Activated T-cell treated with anti-CD3 and anti-CD28 coated beads, Interleukin-2, amount 50 U/mL, for 72 hours (primary cell): ENCODE measurements at regions not wholly inside any gene's neighbourhood (a gene's known extent, or its start where the extent isn't known, plus 50 kb on each side); places are given as distances from the start of the nearest gene placed in this dataset.

Experiments used
- ATAC-seq, 2 donors: fragments of 150-1000 bp; cut with Tn5 transposase; replicated peaks in 1 of 2; 2 replicates each; pipeline ENCODE4 v1.10.0; 2021; ENCODE audit warnings: moderate library complexity in 2 of 2, mild to moderate bottlenecking in 1 of 2
- DNase-seq, 2 donors: peaks; one replicate each; pipeline ENCODE4 v3.0.0; 2021 to 2022; ENCODE audit warnings: mixed read lengths in 1 of 2
- H3K27ac Mint-ChIP-seq: one replicate; pipeline ENCODE4 v1.8.0; 2022; ENCODE audit warnings: mild to moderate bottlenecking, moderate library complexity, mixed read lengths
- H3K27me3 Mint-ChIP-seq: one replicate; pipeline ENCODE4 v1.8.0; 2022; ENCODE audit warnings: low read depth, mixed read lengths
- H3K36me3 Mint-ChIP-seq, 2 donors: one replicate each; pipeline ENCODE4 v1.8.0; 2022; ENCODE audit warnings: mixed read lengths in 2 of 2, mild to moderate bottlenecking in 1 of 2; ENCODE audit not compliant: insufficient read depth in 2 of 2
- H3K4me1 Mint-ChIP-seq: one replicate; pipeline ENCODE4 v1.8.0; 2022; ENCODE audit warnings: low read depth, mixed read lengths
- H3K4me3 Mint-ChIP-seq, 2 donors: one replicate each; pipeline ENCODE4 v1.8.0; 2022; ENCODE audit warnings: mild to moderate bottlenecking in 2 of 2, mixed read lengths in 2 of 2, moderate library complexity in 2 of 2
- H3K9me3 Mint-ChIP-seq, 2 donors: one replicate each; pipeline ENCODE4 v1.8.0; 2022; ENCODE audit warnings: mixed read lengths in 2 of 2

DNA sequence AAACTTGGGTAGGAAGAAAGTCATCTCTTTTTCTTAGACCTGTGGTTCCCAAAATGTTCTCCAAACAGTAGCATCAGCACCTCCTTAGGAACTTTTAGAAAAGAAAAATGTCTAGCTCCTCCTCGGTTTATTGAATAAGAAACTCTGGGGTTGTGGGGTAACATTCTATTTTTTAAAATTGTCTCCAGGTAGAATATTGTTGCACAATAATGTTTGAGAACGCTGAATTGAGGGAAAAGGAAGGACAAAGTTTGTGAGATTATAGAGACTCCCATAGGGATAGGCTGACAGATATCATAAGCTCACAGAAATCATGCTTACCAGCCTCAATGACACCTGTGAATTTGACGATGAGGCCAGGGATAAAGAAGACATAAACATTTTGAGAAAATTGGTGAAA lies 1199.0 kb upstream of the CDH6 start:
- ATAC-seq: no peak
- Mint-ChIP-seq H3K9me3 (peaks cover 6 to 8% of the 10 kb centered on the region in 2 donors), H3K27ac (no peak overlapping the region)

DNA sequence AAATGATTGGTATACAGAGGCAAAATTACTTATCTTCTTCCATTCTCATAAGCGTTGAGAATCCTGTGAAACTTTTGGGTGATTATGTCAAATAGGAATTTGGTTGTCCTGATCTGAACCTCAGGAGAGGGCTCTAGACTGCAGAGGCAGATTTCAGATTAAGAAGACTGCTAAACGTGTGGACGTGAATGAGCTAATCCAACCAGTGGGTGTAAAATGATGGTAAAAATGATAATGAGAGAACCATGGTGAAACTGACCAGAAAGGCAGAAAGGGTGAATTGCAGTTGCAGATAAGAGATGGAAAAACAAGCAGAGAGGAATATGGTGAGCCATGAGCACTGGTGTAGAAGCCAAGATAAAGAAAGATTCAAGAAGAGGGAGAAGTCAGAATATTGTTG lies 1200.2 kb upstream of the CDH6 start:
- H3K9me3 Mint-ChIP-seq: peaks cover 7 to 8% of the 10 kb centered on the region in 2 donors
- H3K36me3 Mint-ChIP-seq: peaks cover 0 to 1% of the 10 kb centered on the region in 2 donors
- DNase-seq (no peak), ATAC-seq (no peak)
- no peak overlapping the region for H3K27ac Mint-ChIP-seq
- H3K27me3 Mint-ChIP-seq: no peaks in the 10 kb centered on the region
- no peaks in the 10 kb centered on the region for H3K4me1 Mint-ChIP-seq
- H3K4me3 Mint-ChIP-seq: no peak overlapping the region

More for the DNA sequence above, 1199.0 kb upstream of the CDH6 start:
- H3K4me3 Mint-ChIP-seq: no peak overlapping the region
- H3K4me1 Mint-ChIP-seq: no peaks in the 10 kb centered on the region
- H3K27me3 Mint-ChIP-seq: no peaks in the 10 kb centered on the region
- DNase-seq: no peak
- H3K36me3 Mint-ChIP-seq: peaks cover 0 to 1% of the 10 kb centered on the region in 2 donors

DNA sequence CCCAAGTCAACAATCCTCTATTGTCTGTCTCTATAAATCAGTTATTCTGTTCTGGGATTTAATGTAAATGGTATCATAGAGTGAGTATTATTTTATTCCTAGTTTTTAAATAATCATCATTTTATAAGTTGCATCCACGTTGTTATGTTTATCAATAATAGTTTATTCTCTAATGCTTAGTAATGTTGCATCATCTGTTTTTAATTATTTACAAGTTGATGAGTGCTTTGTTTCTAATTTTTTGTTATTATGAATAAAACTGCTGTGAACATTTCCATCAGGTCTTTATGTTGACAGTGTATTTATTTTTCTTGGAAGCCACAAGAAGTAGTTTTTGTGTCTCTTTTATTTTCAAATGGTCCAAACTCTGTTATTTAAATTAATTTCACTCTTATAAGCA lies 1201.2 kb upstream of the CDH6 start:
- H3K4me1 Mint-ChIP-seq: no peaks in the 10 kb centered on the region
- H3K9me3 Mint-ChIP-seq: peaks cover 7 to 8% of the 10 kb centered on the region in 2 donors
- no peaks in the 10 kb centered on the region for H3K36me3 Mint-ChIP-seq
- no peaks in the 10 kb centered on the region for H3K27me3 Mint-ChIP-seq
- DNase-seq: no peak
- no peak for ATAC-seq
- no peak overlapping the region for H3K27ac Mint-ChIP-seq
- H3K4me3 Mint-ChIP-seq: no peak overlapping the region

DNA sequence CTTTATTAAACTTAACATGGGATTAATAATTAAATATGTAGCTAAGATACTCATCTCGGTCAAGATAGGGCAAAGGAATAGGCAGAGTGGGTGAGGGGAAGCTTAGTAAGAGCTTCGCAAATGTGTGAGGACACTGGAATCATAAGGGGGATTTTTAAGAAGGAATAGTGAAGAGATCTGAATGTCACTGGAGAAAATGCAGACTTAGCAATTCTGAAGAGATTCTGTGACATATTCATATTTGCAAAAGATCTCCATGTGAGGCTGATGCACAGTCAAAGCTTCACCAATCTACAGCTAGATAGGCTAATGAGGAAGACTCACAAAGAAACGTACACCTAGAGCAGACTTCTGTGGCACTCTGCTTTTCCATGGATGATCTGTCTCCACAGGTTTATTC lies 1202.8 kb upstream of the CDH6 start:
- Mint-ChIP-seq H3K4me1 (no peaks in the 10 kb centered on the region), H3K4me3 (no peak overlapping the region)
- no peak for DNase-seq

DNA sequence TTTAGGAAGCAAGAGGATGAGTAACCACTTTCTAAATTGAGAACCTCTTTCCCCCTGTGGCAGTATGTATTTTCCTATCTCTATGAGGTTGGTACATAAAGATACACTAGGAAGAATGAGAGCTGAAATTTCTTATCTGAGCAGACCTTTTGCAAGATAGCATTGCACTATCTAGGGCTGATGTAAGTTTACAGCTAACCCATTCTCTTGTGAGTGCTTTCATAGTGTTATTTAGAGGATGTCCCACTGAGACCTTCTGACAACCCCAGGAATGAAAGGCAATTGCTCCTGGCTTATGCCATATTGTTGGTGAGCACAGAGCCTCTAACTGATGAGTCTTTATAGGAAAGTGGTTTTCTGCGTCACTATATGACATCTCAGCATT lies 1209.3 kb upstream of the CDH6 start:
- H3K36me3 Mint-ChIP-seq: peaks cover 0 to 1% of the 10 kb centered on the region in 2 donors
- no peak for ATAC-seq
- no peak overlapping the region for H3K27ac Mint-ChIP-seq
- DNase-seq: no peak
- peaks cover 11 to 12% of the 10 kb centered on the region in 2 donors for H3K9me3 Mint-ChIP-seq
- H3K4me3 Mint-ChIP-seq: no peak overlapping the region
- H3K27me3 Mint-ChIP-seq: no peaks in the 10 kb centered on the region
- no peaks in the 10 kb centered on the region for H3K4me1 Mint-ChIP-seq

More for the DNA sequence above, 1202.8 kb upstream of the CDH6 start:
- H3K9me3 Mint-ChIP-seq: peaks cover 8% of the 10 kb centered on the region in 2 donors
- no peaks in the 10 kb centered on the region for H3K36me3 Mint-ChIP-seq
- H3K27ac Mint-ChIP-seq: no peak overlapping the region
- H3K27me3 Mint-ChIP-seq: no peaks in the 10 kb centered on the region
- ATAC-seq: no peak

DNA sequence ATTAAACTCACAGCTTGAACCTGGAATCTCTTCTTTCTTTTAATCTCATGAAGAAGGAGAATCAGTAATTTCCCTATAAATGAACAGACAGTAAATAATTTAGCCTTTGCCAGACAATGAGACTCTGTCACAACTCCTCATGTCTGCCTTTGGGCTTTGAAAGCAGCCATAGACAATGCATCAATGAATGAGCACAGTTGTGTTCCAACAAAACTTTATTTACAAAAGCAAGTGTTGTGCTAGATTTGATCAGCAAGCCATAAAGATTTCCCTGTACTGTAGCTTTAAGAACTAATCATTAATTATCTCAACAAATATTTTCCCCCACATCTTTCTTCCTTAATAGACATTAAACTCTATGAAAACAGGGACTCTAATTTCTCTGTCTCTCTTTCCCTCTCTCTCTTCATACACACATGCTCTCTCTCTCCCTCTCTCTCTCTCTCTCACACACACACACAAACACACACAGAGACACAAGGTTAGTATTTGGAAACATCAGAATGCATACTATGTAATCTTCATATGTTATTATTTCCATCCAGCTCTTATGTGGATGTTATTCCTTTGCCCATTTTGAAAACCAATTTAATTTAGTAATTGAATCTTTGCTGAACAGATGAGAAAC lies 1209.8 kb upstream of the CDH6 start:
- H3K36me3 Mint-ChIP-seq: peaks cover 0 to 1% of the 10 kb centered on the region in 2 donors
- H3K27ac Mint-ChIP-seq: no peak overlapping the region
- H3K27me3 Mint-ChIP-seq: no peaks in the 10 kb centered on the region
- ATAC-seq (no peak), DNase-seq (no peak)
- peaks cover 11 to 12% of the 10 kb centered on the region in 2 donors for H3K9me3 Mint-ChIP-seq
- no peak overlapping the region for H3K4me3 Mint-ChIP-seq
- no peaks in the 10 kb centered on the region for H3K4me1 Mint-ChIP-seq

DNA sequence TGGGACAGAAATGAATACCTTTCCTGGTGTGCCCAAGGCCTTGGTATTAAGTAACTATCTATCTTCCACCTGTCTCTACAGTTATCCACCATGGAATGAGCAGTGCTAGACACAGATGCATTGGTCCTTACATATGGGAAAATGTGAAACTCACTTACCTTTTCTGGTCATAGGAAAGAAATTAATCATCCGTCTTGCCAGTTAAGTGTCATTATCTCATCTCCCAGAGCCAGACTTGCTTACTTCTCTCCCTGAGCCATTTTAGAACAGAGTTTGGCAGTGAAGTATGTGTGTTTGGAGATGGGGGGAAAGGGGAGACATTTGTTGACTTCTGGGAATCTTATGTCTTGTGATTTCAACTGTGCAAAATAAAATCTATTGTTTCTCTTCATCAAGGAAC lies 1211.0 kb upstream of the CDH6 start:
- H3K4me3 Mint-ChIP-seq: no peak overlapping the region
- H3K27me3 Mint-ChIP-seq: no peaks in the 10 kb centered on the region
- no peaks in the 10 kb centered on the region for H3K4me1 Mint-ChIP-seq
- peaks cover 0 to 1% of the 10 kb centered on the region in 2 donors for H3K36me3 Mint-ChIP-seq
- H3K9me3 Mint-ChIP-seq: peaks cover 10 to 14% of the 10 kb centered on the region in 2 donors
- DNase-seq (no peak), ATAC-seq (no peak)
- no peak overlapping the region for H3K27ac Mint-ChIP-seq

DNA sequence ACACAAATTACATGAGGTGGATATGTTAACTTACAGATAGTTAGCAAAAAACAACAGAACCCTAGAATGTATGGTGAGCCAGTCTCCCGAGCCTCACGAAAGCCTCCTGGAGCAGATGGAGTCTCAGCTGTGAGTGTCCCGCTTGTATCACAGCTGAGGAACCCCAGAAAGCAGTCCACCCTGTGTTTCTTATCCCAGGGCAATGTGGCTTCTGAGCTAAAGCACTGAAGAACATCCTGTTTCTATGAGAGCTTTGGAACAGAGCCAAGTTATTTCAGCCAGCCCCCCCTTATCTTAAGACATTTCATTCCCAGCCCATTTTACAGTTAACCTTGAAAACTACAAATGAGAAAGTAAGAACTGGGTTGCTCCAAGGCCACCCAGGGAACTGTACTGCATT lies 1220.9 kb upstream of the CDH6 start:
- peaks cover 0 to 13% of the 10 kb centered on the region in 2 donors for H3K9me3 Mint-ChIP-seq
- H3K4me1 Mint-ChIP-seq: no peaks in the 10 kb centered on the region

DNA sequence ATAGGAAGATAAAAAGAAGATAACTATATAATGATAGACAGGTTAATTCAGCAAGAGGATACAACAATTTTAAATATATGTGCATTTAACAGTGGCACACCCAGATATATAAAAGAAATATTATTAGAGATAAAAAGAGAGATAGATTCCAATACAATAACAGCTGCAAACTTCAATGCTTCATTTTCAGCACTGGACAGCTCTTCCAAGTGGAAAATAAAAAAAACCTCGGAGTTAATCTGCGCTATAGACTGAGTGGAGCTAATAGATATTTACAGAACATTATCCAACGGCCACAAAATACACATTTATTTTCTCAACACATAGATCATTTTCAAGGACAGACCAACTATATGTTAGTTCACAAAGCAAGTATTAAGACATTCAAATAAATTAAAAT lies 1229.5 kb upstream of the CDH6 start:
- H3K9me3 Mint-ChIP-seq: peaks cover 19 to 30% of the 10 kb centered on the region in 2 donors

More for the DNA sequence above, 1220.9 kb upstream of the CDH6 start:
- no peaks in the 10 kb centered on the region for H3K36me3 Mint-ChIP-seq
- H3K27me3 Mint-ChIP-seq: no peaks in the 10 kb centered on the region
- H3K4me3 Mint-ChIP-seq: no peak overlapping the region
- ATAC-seq (no peak), DNase-seq (no peak)
- H3K27ac Mint-ChIP-seq: no peak overlapping the region

DNA sequence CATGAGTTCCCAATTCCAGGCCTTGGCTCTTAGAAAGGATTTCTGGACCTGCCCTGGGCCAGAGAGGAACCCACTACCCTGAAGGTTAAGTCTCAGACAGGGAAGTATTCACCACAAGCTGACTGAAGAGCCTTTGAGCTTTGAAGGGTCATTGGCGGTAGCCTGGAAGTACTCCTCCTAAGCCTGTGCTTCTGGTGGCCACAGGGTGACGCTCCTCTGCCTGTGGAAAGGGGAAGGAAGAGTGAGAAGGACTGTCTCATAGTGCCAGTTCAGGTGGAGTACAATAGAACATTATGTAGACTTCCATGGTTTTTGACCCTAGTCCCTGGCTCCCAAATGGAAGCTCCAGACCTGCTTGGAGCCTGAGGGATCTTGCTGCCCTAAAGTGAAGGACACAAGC lies 1233.2 kb upstream of the CDH6 start:
- Mint-ChIP-seq H3K27me3 (no peaks in the 10 kb centered on the region), H3K9me3 (peaks cover 16 to 19% of the 10 kb centered on the region in 2 donors), H3K4me1 (no peaks in the 10 kb centered on the region), H3K4me3 (no peak overlapping the region), H3K27ac (no peak overlapping the region), H3K36me3 (peaks cover 0 to 2% of the 10 kb centered on the region in 2 donors)
- ATAC-seq (no peak), DNase-seq (no peak)

More for the DNA sequence above, 1229.5 kb upstream of the CDH6 start:
- no peak overlapping the region for H3K27ac Mint-ChIP-seq
- H3K4me3 Mint-ChIP-seq: no peak overlapping the region
- no peak for DNase-seq
- no peaks in the 10 kb centered on the region for H3K4me1 Mint-ChIP-seq
- ATAC-seq: no peak
- no peaks in the 10 kb centered on the region for H3K27me3 Mint-ChIP-seq
- H3K36me3 Mint-ChIP-seq: peaks cover 0 to 2% of the 10 kb centered on the region in 2 donors

DNA sequence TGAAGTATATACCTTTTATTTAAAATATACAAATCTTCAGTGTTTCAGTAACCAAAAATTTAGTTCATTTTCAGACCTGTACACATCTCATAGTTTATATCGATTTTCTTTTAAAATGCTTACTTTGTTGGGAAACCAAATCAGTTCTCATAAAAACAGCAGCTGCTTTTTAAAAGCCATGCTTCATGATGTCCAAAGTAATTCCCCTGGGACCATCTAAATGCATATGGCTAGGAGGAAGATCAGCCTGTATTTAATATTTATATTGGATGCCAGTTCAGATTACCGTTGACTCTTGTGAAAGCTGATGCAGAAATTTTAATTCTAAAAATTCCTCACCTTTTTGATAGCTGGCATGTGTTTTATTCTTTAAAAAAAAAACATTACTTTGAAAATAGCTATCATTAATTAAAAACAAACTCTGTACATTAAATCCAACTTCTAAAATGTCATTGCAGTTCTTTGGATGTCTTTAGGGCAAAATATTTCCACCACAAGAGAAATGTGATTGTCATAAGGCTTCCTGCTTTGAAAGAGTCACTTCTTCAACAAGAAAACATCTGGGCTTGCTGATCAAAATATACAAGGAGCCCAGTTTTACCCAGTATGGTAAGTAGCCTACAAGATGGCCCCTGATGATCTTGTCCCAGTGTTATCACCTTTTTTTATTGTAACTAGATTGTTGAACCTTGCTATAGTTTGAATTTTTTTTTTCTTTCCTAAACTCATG lies 1242.9 kb upstream of the CDH6 start:
- H3K9me3 Mint-ChIP-seq: peaks cover 0 to 2% of the 10 kb centered on the region in 2 donors
- no peaks in the 10 kb centered on the region for H3K4me1 Mint-ChIP-seq
- no peaks in the 10 kb centered on the region for H3K36me3 Mint-ChIP-seq
- DNase-seq: no peak
- ATAC-seq: no peak
- H3K27me3 Mint-ChIP-seq: no peaks in the 10 kb centered on the region
- no peak overlapping the region for H3K4me3 Mint-ChIP-seq
- H3K27ac Mint-ChIP-seq: no peak overlapping the region

DNA sequence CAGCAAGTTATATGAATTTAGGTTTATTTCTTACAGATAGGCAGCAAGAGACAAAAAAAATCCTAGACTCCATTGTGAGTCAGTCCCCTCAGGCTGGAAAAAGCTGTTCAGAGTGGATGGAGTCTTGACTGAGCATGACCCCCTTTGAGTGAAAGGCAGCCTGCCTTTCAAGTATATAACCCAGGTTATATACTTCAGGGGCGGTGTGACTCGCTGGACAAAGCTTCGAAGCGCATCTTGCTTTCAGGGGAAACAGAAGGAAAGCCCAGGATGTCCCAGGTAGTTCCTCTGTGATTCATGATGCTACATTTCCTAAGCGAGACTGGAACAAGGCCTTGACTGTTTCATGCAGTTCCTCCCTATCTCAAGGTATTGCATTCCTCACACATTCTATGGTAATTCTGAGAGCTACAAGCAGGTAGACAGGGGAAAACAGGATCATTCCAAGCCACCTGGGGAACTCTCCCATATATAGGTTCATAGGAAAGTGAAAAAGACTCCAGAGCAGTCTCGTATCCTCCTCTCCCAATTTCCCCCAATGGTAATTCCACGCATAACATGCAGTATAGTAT lies 1244.1 kb upstream of the CDH6 start:
- no peak overlapping the region for H3K4me3 Mint-ChIP-seq
- H3K27ac Mint-ChIP-seq: no peak overlapping the region
- DNase-seq (no peak), ATAC-seq (no peak)
- no peaks in the 10 kb centered on the region for H3K4me1 Mint-ChIP-seq
- H3K36me3 Mint-ChIP-seq: no peaks in the 10 kb centered on the region
- no peaks in the 10 kb centered on the region for H3K27me3 Mint-ChIP-seq
- no peaks in the 10 kb centered on the region for H3K9me3 Mint-ChIP-seq

DNA sequence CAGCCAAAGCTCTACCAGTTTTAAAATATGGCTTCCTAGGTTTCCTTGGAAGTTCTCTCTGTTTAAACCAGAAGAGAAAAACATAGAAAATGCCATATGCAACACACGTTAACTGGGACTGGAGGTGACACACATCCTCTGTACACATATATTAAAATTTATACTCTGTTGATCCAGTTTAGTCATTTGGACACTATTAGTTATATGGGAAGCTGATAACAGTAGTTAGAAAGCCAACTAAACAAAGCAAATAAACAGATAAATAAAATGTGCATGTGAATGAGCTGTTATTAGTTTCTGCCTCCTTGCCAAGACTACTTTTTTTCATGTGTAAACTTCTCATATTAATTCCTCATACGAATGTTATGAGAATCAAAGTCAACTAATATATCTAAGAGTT lies 1249.2 kb upstream of the CDH6 start:
- DNase-seq (no peak), ATAC-seq (no peak)
- H3K36me3 Mint-ChIP-seq: no peaks in the 10 kb centered on the region
- H3K9me3 Mint-ChIP-seq: peaks cover 2% of the 10 kb centered on the region in 2 donors
- H3K27ac Mint-ChIP-seq: no peak overlapping the region
- no peak overlapping the region for H3K4me3 Mint-ChIP-seq
- no peaks in the 10 kb centered on the region for H3K27me3 Mint-ChIP-seq
- no peaks in the 10 kb centered on the region for H3K4me1 Mint-ChIP-seq
